GM23248 (cell line): ENCODE measurements at regions not wholly inside any gene's neighbourhood (a gene's known extent, or its start where the extent isn't known, plus 50 kb on each side); places are given as distances from the start of the nearest gene placed in this dataset.

ENCODE experiments used
- EZH2 ChIP-seq: fragments of 200-600 bp; sonication (generic); IDR thresholded peaks from 2 replicates; pipeline ENCODE4 v1.6.1; 2018; ENCODE audit warnings: antibody characterized with exemption, mild to moderate bottlenecking; ENCODE audit not compliant: insufficient read depth, poor library complexity, severe bottlenecking
- EZH2phosphoT487 ChIP-seq: fragments of 200-600 bp; sonication (generic); IDR thresholded peaks from 2 replicates; pipeline ENCODE4 v1.6.1; 2018; ENCODE audit warnings: antibody characterized with exemption, moderate library complexity, mild to moderate bottlenecking, low read depth; ENCODE audit not compliant: insufficient read depth

GRCh38 chr21:14687268-14687625, 141.1 kb upstream of the SAMSN1 start:
- TF ChIP-seq EZH2 (no peak), EZH2phosphoT487 (no peak)
